Spleen (tissue), 11 donors: ENCODE measurements at regions not wholly inside any gene's neighbourhood (a gene's known extent, or its start where the extent isn't known, plus 50 kb on each side); places are given as distances from the start of the nearest gene placed in this dataset.

ENCODE experiments used
- DNase-seq: peaks from one replicate; pipeline ENCODE4 v3.0.0-alpha.2; 2020
- H3K27ac ChIP-seq, 8 donors: fragments of 200-600 bp; sonication (generic) in 7 of 8; 1 replicate in 4 of 8; 2 replicates in 4 of 8; pipeline versions ENCODE4 v1.5.0 to v1.8.0; 2016 to 2021; ENCODE audit warnings: inconsistent platforms in 4 of 8, mild to moderate bottlenecking in 4 of 8, moderate library complexity in 1 of 8
- H3K27me3 ChIP-seq, 7 donors: fragments of 200-600 bp; sonication (generic) in 6 of 7; replicated peaks in 1 of 7; 1 replicate in 4 of 7; 2 replicates in 3 of 7; pipeline versions ENCODE4 v1.5.0 to v1.8.0; 2016 to 2021; ENCODE audit warnings: inconsistent platforms in 3 of 7, mild to moderate bottlenecking in 1 of 7
- H3K36me3 ChIP-seq, 6 donors: fragments of 200-600 bp; sonication (generic) in 5 of 6; 1 replicate in 4 of 6; 2 replicates in 2 of 6; pipeline versions ENCODE4 v1.5.0 to v1.8.0; 2016 to 2021; ENCODE audit warnings: inconsistent platforms in 2 of 6
- H3K4me1 ChIP-seq, 6 donors: fragments of 200-600 bp; sonication (generic) in 5 of 6; 1 replicate in 3 of 6; 2 replicates in 3 of 6; pipeline versions ENCODE4 v1.5.0 to v1.8.0; 2016 to 2021; ENCODE audit warnings: inconsistent platforms in 3 of 6
- H3K4me3 ChIP-seq, 8 donors: fragments of 200-600 bp; sonication (generic) in 7 of 8; 1 replicate in 4 of 8; 2 replicates in 4 of 8; pipeline versions ENCODE4 v1.5.0 to v1.8.0; 2016 to 2021; ENCODE audit warnings: inconsistent platforms in 4 of 8, mild to moderate bottlenecking in 4 of 8, moderate library complexity in 2 of 8
- H3K9me3 ChIP-seq, 8 donors: fragments of 200-600 bp; sonication (generic) in 7 of 8; 1 replicate in 4 of 8; 2 replicates in 4 of 8; pipeline versions ENCODE4 v1.5.0 to v1.8.0; 2016 to 2021; ENCODE audit warnings: inconsistent platforms in 4 of 8
- POLR2A ChIP-seq, 3 donors: fragments of 450-650 bp; IDR thresholded peaks; one replicate each; pipeline ENCODE4 v1.5.1; 2017; ENCODE audit warnings: antibody characterized with exemption in 3 of 3, mild to moderate bottlenecking in 1 of 3
- POLR2AphosphoS5 ChIP-seq, 3 donors: sonication (generic); formaldehyde crosslinking; IDR thresholded peaks; one replicate each; pipeline ENCODE4 v1.5.1; 2017; ENCODE audit warnings: antibody characterized with exemption in 3 of 3
- WGBS, 5 donors: extraction: QIAGEN DNeasy Blood & Tissue Kit in 3 of 5; methylation state at CpG; one replicate each; pipeline versions ENCODE4 v1.1.5 to v1.1.7; 2013 to 2018; 5-methylcytosine and 5-hydroxymethylcytosine counted together
- intact Hi-C: fragments of 100-400 bp; cut with DNase I; formaldehyde crosslinking; loops from one replicate; pipeline ENCODE4 v1.15.0; 2023; ENCODE audit warnings: low total_unique reads
- TF ChIP-seq, protein P1 (sequence below), 11 experiments: fragments of 200-600 bp in 7 of 11; fragments of 450-650 bp in 4 of 11; sonication (generic) in 4 of 11; IDR thresholded peaks in 8 of 11; conservative IDR thresholded peaks in 3 of 11; 1 replicate in 7 of 11; 2 replicates in 4 of 11; pipeline versions ENCODE4 v1.4.0 to v1.8.0; 2016 to 2021; ENCODE audit warnings: antibody characterized with exemption in 11 of 11, inconsistent platforms in 4 of 11, mild to moderate bottlenecking in 1 of 11
- donor health status: healthy with polysubstance abuse.
- donor health status: DM: no; HTN: no; CAD: no; lungs with moderate emphysema.
- donor health status: DM: no; HTN: no; CAD: no.
- donor health status: Bipolar disorder and iron deficiency.
- donor health status: healthy.
- donor health status: DM: no; HTN: no; CAD: no.
- donor health status: DM: yes; HTN: yes; CAD: no.

DNA sequence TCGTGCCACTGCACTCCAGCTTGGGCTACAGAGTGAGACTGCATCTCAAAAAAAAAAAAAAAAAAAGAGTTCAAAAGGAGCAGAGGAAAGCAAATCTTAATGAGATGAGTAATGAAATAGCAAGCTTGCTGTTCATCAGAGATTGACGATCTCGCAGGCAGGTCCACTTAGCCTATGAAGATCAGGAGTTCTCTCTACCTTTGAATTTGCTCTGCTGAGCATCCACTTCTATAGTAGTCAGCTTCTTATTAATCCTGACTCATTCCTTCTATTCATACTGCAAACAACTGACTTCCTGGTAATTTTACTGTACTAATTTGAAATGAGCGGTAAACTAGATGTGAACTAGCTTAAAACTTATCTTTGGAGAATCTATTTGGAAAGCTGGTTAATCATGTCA, 1014.6 kb downstream of the GATA3 start:
- Histone ChIP-seq H3K4me1 (no peaks in the 10 kb centered on the region), H3K9me3 (no peaks in the 10 kb centered on the region)
- WGBS, 5 donors = 80 to 97% (median 96%) methylated on average over 4 of the region's 4 CpGs

DNA sequence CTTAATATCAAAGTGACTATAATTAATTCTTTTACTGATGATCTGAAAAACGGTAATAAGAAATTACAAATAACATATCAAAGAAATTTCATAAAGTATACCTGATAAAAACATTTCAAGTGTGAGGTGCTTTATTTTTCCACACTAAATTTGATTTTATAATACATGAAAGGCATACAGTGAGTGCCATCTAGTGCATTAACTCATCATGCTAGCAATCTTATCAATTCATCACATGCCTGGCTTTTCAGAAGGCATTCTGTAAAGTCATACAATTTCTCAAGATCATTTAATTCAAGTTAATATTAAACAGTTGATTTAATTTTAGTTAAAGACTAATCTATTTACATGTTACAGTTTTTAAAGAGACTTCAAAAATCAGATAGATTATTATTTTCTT, 1020.9 kb downstream of the GATA3 start:
- H3K27me3 ChIP-seq = no peaks in the 10 kb centered on the region
- 66 to 91% (median 76%) methylated on average over 1 of the region's 1 CpG for WGBS, 5 donors
- no peak for DNase-seq
- H3K4me3 ChIP-seq = no peak overlapping the region
- peaks cover 0 to 5% (median 0%) of the 10 kb centered on the region in 8 donors for H3K9me3 ChIP-seq
- no peaks in the 10 kb centered on the region for H3K36me3 ChIP-seq
- TF ChIP-seq POLR2A (IDR thresholded peaks at IDR 0.05) (no peak), POLR2AphosphoS5 (IDR thresholded peaks at IDR 0.05) (no peak)
- no peaks in the 10 kb centered on the region for H3K4me1 ChIP-seq
- no peak overlapping the region for H3K27ac ChIP-seq
- intact Hi-C loops = no loop called here

More for the DNA sequence above, 1014.6 kb downstream of the GATA3 start:
- DNase-seq = no peak
- no peaks in the 10 kb centered on the region for H3K27me3 ChIP-seq
- TF ChIP-seq POLR2A (IDR thresholded peaks at IDR 0.05) = no peak
- no peak overlapping the region for H3K4me3 ChIP-seq
- no peak overlapping the region for H3K27ac ChIP-seq
- intact Hi-C loops = no loop called here
- no peaks in the 10 kb centered on the region for H3K36me3 ChIP-seq

DNA sequence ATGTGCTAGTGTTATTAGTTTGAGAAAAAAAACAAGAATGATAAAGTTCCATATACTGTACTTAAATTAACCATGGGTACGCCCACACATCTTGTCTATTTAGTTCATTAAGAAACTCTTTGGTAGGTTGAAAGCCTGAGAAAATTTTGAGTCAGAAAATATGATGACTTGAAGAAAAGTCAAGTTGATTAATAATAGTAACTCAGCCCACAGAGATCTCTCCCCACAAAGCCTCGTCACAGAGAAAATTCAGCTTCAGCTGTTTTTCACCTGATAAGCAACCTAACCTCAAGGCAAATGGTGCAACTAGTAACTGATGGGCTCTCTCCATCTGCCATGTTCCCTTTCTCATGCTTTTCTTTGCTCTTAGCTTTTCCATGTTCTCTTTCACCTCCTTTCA, 1021.6 kb downstream of the GATA3 start:
- 61 to 84% (median 66%) methylated on average over 2 of the region's 2 CpGs for WGBS, 5 donors
- TF ChIP-seq POLR2A (IDR thresholded peaks at IDR 0.05) (no peak), POLR2AphosphoS5 (IDR thresholded peaks at IDR 0.05) (no peak)
- TF ChIP-seq, protein P1, sequence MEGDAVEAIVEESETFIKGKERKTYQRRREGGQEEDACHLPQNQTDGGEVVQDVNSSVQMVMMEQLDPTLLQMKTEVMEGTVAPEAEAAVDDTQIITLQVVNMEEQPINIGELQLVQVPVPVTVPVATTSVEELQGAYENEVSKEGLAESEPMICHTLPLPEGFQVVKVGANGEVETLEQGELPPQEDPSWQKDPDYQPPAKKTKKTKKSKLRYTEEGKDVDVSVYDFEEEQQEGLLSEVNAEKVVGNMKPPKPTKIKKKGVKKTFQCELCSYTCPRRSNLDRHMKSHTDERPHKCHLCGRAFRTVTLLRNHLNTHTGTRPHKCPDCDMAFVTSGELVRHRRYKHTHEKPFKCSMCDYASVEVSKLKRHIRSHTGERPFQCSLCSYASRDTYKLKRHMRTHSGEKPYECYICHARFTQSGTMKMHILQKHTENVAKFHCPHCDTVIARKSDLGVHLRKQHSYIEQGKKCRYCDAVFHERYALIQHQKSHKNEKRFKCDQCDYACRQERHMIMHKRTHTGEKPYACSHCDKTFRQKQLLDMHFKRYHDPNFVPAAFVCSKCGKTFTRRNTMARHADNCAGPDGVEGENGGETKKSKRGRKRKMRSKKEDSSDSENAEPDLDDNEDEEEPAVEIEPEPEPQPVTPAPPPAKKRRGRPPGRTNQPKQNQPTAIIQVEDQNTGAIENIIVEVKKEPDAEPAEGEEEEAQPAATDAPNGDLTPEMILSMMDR (IDR thresholded peaks at IDR 0.05 in 8 of 11, conservative IDR thresholded peaks at IDR 0.05 in 3 of 11) = no peak
- no peaks in the 10 kb centered on the region for H3K4me1 ChIP-seq

DNA sequence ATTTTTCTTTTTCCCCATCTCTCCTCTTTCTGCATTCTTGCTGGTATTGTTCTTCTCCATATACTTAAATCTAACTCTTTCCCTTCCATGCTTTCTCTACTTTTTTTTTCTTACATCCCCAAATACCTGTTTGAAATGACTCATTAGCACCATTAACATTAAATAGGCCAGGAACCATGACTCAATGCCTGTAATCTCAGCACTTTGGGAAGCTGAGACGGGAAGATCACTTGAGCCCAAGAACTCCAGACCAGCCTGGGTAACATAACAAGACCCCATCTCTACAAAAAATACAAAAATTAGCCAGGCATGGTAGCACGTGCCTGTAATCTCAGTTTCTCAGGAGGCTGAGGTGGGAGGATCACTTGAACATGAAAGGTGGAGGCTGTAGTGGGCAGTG, 1026.8 kb downstream of the GATA3 start:
- Histone ChIP-seq H3K4me1 (no peaks in the 10 kb centered on the region), H3K27ac (no peak overlapping the region), H3K36me3 (no peaks in the 10 kb centered on the region), H3K9me3 (peaks cover 0 to 5% (median 0%) of the 10 kb centered on the region in 8 donors), H3K27me3 (no peaks in the 10 kb centered on the region), H3K4me3 (no peak overlapping the region)
- 70 to 85% (median 81%) methylated on average over 2 of the region's 2 CpGs for WGBS, 5 donors
- intact Hi-C loops = no loop called here
- DNase-seq = no peak
- no peak for TF ChIP-seq POLR2A (IDR thresholded peaks at IDR 0.05)
- TF ChIP-seq, protein P1 (IDR thresholded peaks at IDR 0.05 in 8 of 11, conservative IDR thresholded peaks at IDR 0.05 in 3 of 11) = no peak
- no peak for TF ChIP-seq POLR2AphosphoS5 (IDR thresholded peaks at IDR 0.05)

More for the DNA sequence above, 1021.6 kb downstream of the GATA3 start:
- no peak overlapping the region for H3K27ac ChIP-seq
- no peaks in the 10 kb centered on the region for H3K36me3 ChIP-seq
- no peak for DNase-seq
- intact Hi-C loops = no loop called here
- no peaks in the 10 kb centered on the region for H3K27me3 ChIP-seq
- H3K9me3 ChIP-seq = peaks cover 0 to 5% (median 0%) of the 10 kb centered on the region in 8 donors
- H3K4me3 ChIP-seq = no peak overlapping the region

DNA sequence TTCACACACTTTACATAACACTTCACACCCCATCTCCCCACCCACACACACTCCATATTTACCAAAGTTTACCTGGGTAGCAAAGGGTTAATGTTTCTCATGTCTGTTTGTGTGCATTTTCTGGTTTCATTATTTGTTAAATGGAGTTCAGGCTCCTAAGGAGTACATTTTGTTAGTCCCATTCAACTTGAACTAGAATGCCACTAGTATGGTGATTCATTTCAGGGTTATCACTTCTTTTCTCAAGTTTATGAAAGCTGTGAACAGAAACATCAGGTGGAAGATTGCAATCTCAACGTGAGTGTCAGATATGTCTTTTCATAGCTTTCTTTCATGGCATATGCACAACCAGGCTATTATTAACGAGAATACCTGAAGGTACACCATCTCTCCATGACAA, 1027.5 kb downstream of the GATA3 start:
- H3K36me3 ChIP-seq = no peaks in the 10 kb centered on the region
- no peak overlapping the region for H3K27ac ChIP-seq
- no peaks in the 10 kb centered on the region for H3K4me1 ChIP-seq
- H3K9me3 ChIP-seq = peaks cover 0 to 5% (median 0%) of the 10 kb centered on the region in 8 donors
- H3K4me3 ChIP-seq = no peak overlapping the region
- no peak for TF ChIP-seq POLR2A (IDR thresholded peaks at IDR 0.05)
- TF ChIP-seq POLR2AphosphoS5 (IDR thresholded peaks at IDR 0.05) = no peak
- TF ChIP-seq, protein P1 (IDR thresholded peaks at IDR 0.05 in 8 of 11, conservative IDR thresholded peaks at IDR 0.05 in 3 of 11) = no peak
- no peaks in the 10 kb centered on the region for H3K27me3 ChIP-seq
- intact Hi-C loops = no loop called here
- WGBS, 5 donors = 27 to 70% (median 49%) methylated on average over 2 of the region's 2 CpGs
- DNase-seq = no peak
